K562 (cell line): ENCODE measurements at regions not wholly inside any gene's neighbourhood (a gene's known extent, or its start where the extent isn't known, plus 50 kb on each side); places are given as distances from the start of the nearest gene placed in this dataset.

ENCODE experiments used
- ATAC-seq: fragments of 200-7000 bp; cut with Tn5 transposase; 3 replicates; pipeline ENCODE4 v1.9.1; 2020; ENCODE audit warnings: moderate library complexity
- BruUV-seq: library from RNA; stranded (reverse); fragments of 400-500 nt; replicated peaks from 2 replicates; lab custom pipeline; 2021; lab: Mats Ljungman, UMichigan
- CTCF ChIA-PET: fragments of 300-600 bp; formaldehyde crosslinking; extraction: SDS; loops from one replicate; lab custom pipeline; 2021; ENCODE audit warnings: low intra/inter-chr PET ratio; lab: Yijun Ruan, JAX
- POLR2A ChIA-PET: fragments of 300-600, 350-650 bp; sonication (Branson Sonifier 250); formaldehyde crosslinking; extraction: SDS; loops from one replicate; lab custom pipeline; 2021; ENCODE audit warnings: antibody characterized with exemption, inconsistent platforms; lab: Yijun Ruan, JAX
- DNase-seq, 4 experiments: peaks; one replicate each; pipeline versions ENCODE4 v3.0.0 to v3.0.0-alpha.2; 2011 to 2018; ENCODE audit warnings: low spot score in 3 of 4, mixed read lengths in 3 of 4; ENCODE audit errors: extremely low read depth in 1 of 4
- FAIRE-seq: peaks from 2 replicates; lab custom pipeline; 2011; peaks lifted over from hg19 to GRCh38; lab: Jason Lieb, UNC
- H2AFZ ChIP-seq: 2 replicates; pipeline ENCODE4 v1.6.0; 2011; ENCODE audit warnings: low read depth, low read length, control low read depth, inconsistent platforms
- H3K27ac ChIP-seq: fragments of 200-600 bp; 3 replicates; pipeline ENCODE4 v1.8.0; 2011; ENCODE audit warnings: low read depth, mild to moderate bottlenecking, control low read depth, inconsistent platforms, low read length, moderate library complexity, mixed read lengths; ENCODE audit errors: extremely low read depth
- H3K27me3 ChIP-seq, 2 experiments: fragments of 300-600 bp in 1 of 2; 2 replicates in 1 of 2; 3 replicates in 1 of 2; pipeline versions ENCODE4 v1.6.0 to v1.8.0; 2011; ENCODE audit warnings: inconsistent platforms in 2 of 2, low read length in 2 of 2, mild to moderate bottlenecking in 1 of 2, mixed read lengths in 1 of 2, moderate library complexity in 1 of 2; ENCODE audit not compliant: control insufficient read depth in 2 of 2, insufficient read depth in 2 of 2
- H3K36me3 ChIP-seq: fragments of 300-600 bp; 3 replicates; pipeline ENCODE4 v1.8.0; 2011; ENCODE audit warnings: mild to moderate bottlenecking, low read length, inconsistent platforms; ENCODE audit not compliant: control insufficient read depth, insufficient read depth
- H3K4me1 ChIP-seq, 2 experiments: fragments of 200-600 bp in 1 of 2; replicated peaks in 1 of 2; 2 replicates in 1 of 2; 3 replicates in 1 of 2; pipeline versions ENCODE4 v1.5.1 to v1.8.0; 2011; ENCODE audit warnings: inconsistent platforms in 2 of 2, low read length in 2 of 2, mild to moderate bottlenecking in 1 of 2, mixed read lengths in 1 of 2, moderate library complexity in 1 of 2; ENCODE audit not compliant: control insufficient read depth in 2 of 2, insufficient read depth in 2 of 2
- H3K4me2 ChIP-seq: 2 replicates; pipeline ENCODE4 v1.6.1; 2011; ENCODE audit warnings: low read length, control low read depth, inconsistent platforms, mixed read lengths; ENCODE audit not compliant: insufficient read depth
- H3K4me3 ChIP-seq: fragments of 200-600 bp; sonication (generic), shearing (Covaris generic); 2 replicates; pipeline ENCODE4 v1.5.1; 2016; ENCODE audit warnings: control low read depth, inconsistent platforms
- H3K79me2 ChIP-seq: fragments of 200-600 bp; 3 replicates; pipeline ENCODE4 v1.8.0; 2011; ENCODE audit warnings: low read length, inconsistent platforms; ENCODE audit not compliant: control insufficient read depth, insufficient read depth
- H3K9ac ChIP-seq, 2 experiments: 2 replicates each; pipeline versions ENCODE4 v1.6.0 to v1.6.1; 2011; ENCODE audit warnings: low read depth in 2 of 2, low read length in 2 of 2, control low read depth in 1 of 2, inconsistent platforms in 1 of 2, mild to moderate bottlenecking in 1 of 2, mixed read lengths in 1 of 2; ENCODE audit not compliant: insufficient read depth in 1 of 2
- H3K9me1 ChIP-seq: one replicate; pipeline ENCODE4 v1.6.0; 2011; ENCODE audit warnings: inconsistent platforms, mild to moderate bottlenecking, low read length, moderate library complexity; ENCODE audit not compliant: control insufficient read depth, insufficient read depth
- H3K9me3 ChIP-seq: replicated peaks from 2 replicates; pipeline ENCODE4 v1.5.1; 2011; ENCODE audit warnings: low read depth, low read length, inconsistent platforms; ENCODE audit not compliant: control insufficient read depth, insufficient read depth
- H4K20me1 ChIP-seq: replicated peaks from 2 replicates; pipeline ENCODE4 v1.6.1; 2011; ENCODE audit warnings: low read length, inconsistent platforms, mixed read lengths; ENCODE audit not compliant: control insufficient read depth, insufficient read depth
- CEBPZ ChIP-seq: fragments of 150-350 bp; IDR thresholded peaks from 2 replicates; pipeline ENCODE4 v1.6.1; 2014; ENCODE audit warnings: low read depth, mild to moderate bottlenecking, low read length, borderline replicate concordance
- GABPB2 ChIP-seq: fragments of 250-450 bp; sonication (Bioruptor Pico); conservative IDR thresholded peaks from 2 replicates; pipeline ENCODE4 v1.5.1; 2021; ENCODE audit warnings: mild to moderate bottlenecking
- HLTF ChIP-seq: fragments of 450-650 bp; IDR thresholded peaks from 2 replicates; pipeline ENCODE4 v1.6.1; 2016
- IRF9 ChIP-seq: fragments of 450-650 bp; IDR thresholded peaks from 2 replicates; pipeline ENCODE4 v1.6.1; 2016; ENCODE audit warnings: missing biosample characterization, missing genetic modification characterization
- MITF ChIP-seq: IDR thresholded peaks from 2 replicates; pipeline ENCODE4 v1.6.1; 2014; ENCODE audit warnings: antibody characterized with exemption
- NRF1 ChIP-seq, 2 experiments: fragments of 450-650 bp; IDR thresholded peaks in 1 of 2; conservative IDR thresholded peaks in 1 of 2; 2 replicates each; pipeline ENCODE4 v1.6.1; 2014; ENCODE audit warnings: mild to moderate bottlenecking in 2 of 2
- PHB2 ChIP-seq: fragments of 450-650 bp; IDR thresholded peaks from 2 replicates; pipeline ENCODE4 v1.6.1; 2017; ENCODE audit warnings: low read depth
- RBM17 ChIP-seq: fragments of 200-400 bp; formaldehyde crosslinking; IDR thresholded peaks from 2 replicates; pipeline ENCODE4 v1.6.1; 2017; ENCODE audit warnings: low read depth, mild to moderate bottlenecking, low read length, borderline replicate concordance
- RERE ChIP-seq: sonication (generic); formaldehyde crosslinking; IDR thresholded peaks from 2 replicates; pipeline ENCODE4 v1.8.0; 2023; ENCODE audit warnings: missing genetic modification reagents, mild to moderate bottlenecking, borderline replicate concordance
- YBX1 ChIP-seq: fragments of 450-650 bp; IDR thresholded peaks from 2 replicates; pipeline ENCODE4 v1.7.1; 2016; ENCODE audit warnings: mild to moderate bottlenecking
- ZBTB17 ChIP-seq: fragments of 450-650 bp; formaldehyde crosslinking; IDR thresholded peaks from 2 replicates; pipeline ENCODE4 v1.4.0; 2020; ENCODE audit warnings: mild to moderate bottlenecking
- WGBS: fragments of 100-300 bp; shearing (Covaris generic); methylation state at CpG from one replicate; pipeline ENCODE4 v1.1.6; 2016; ENCODE audit warnings: low coverage, mixed read lengths; ENCODE audit not compliant: insufficient coverage; ENCODE audit errors: missing lambda C conversion rate; 5-methylcytosine and 5-hydroxymethylcytosine counted together
- in situ Hi-C: fragments of 300-500 bp; cut with MboI; formaldehyde crosslinking; loops from 4 replicates; pipeline ENCODE4 v1.15.0; 2018; ENCODE audit warnings: inconsistent platforms, mixed read lengths
- intact Hi-C: fragments of 100-400 bp; cut with micrococcal nuclease; formaldehyde crosslinking; loops from 2 replicates; pipeline ENCODE4 v1.14.2; 2022

GRCh38 chr2:217618744-217619143, 384.1 kb downstream of the TNS1 start:
- no peak for ATAC-seq
- Histone ChIP-seq H4K20me1 (no peaks in the 10 kb centered on the region), H3K4me3 (no peak overlapping the region), H2AFZ (no peak overlapping the region), H3K4me2 (no peak overlapping the region), H3K9ac (no peak overlapping the region), H3K9me1 (no peaks in the 10 kb centered on the region), H3K9me3 (no peaks in the 10 kb centered on the region), H3K27me3 (peaks cover 0 to 12% of the 10 kb centered on the region in 2 experiments; a peak in 1 of 5 replicates), H3K79me2 (no peaks in the 10 kb centered on the region), H3K27ac (no peak overlapping the region), H3K4me1 (no peaks in the 10 kb centered on the region), H3K36me3 (no peaks in the 10 kb centered on the region)
- WGBS = 0% methylated on average over 2 of the region's 2 CpGs
- CTCF ChIA-PET = no interaction called here
- in situ Hi-C loops = no loop called here
- no peak for DNase-seq
- intact Hi-C loops = no loop called here
- BruUV-seq = no TSS peak
- POLR2A ChIA-PET = no interaction called here
- no peak for FAIRE-seq
- TF ChIP-seq RBM17 = no peak
- no peak for TF ChIP-seq ZBTB17
- no peak for TF ChIP-seq PHB2
- no peak for TF ChIP-seq HLTF
- no peak for TF ChIP-seq MITF
- TF ChIP-seq GABPB2 (CRISPR knock-in tag) = no peak
- no peak for TF ChIP-seq NRF1 (conservative IDR thresholded peaks at IDR 0.05 in 1 of 2, IDR thresholded peaks at IDR 0.05 in 1 of 2)
- TF ChIP-seq RERE (CRISPR knock-in tag) = no peak
- TF ChIP-seq IRF9 (tag) = no peak
- no peak for TF ChIP-seq CEBPZ
- TF ChIP-seq YBX1 = no peak
